GM12878 (cell line): ENCODE measurements at regions not wholly inside any gene's neighbourhood (a gene's known extent, or its start where the extent isn't known, plus 50 kb on each side); places are given as distances from the start of the nearest gene placed in this dataset.

Experiments used
- NFYB ChIP-seq: IDR thresholded peaks from 2 replicates; pipeline ENCODE4 v1.6.1; 2011; ENCODE audit warnings: low read depth, mild to moderate bottlenecking, low read length, improper control_type of control experiment, moderate library complexity; ENCODE audit not compliant: insufficient read depth
- RCOR1 ChIP-seq: conservative IDR thresholded peaks from 2 replicates; pipeline ENCODE4 v1.6.1; 2012; ENCODE audit warnings: low read depth, low read length, improper control_type of control experiment
- SMC3 ChIP-seq: IDR thresholded peaks from 2 replicates; pipeline ENCODE4 v1.6.1; 2011; ENCODE audit warnings: low read length, improper control_type of control experiment, borderline replicate concordance
- USF2 ChIP-seq: IDR thresholded peaks from 2 replicates; pipeline ENCODE4 v1.6.1; 2011; ENCODE audit warnings: low read depth, low read length, improper control_type of control experiment, borderline replicate concordance

GRCh38 chr6:3929281-3929798 lies 80.2 kb downstream of the FAM50B start:
- no peak for TF ChIP-seq NFYB
- TF ChIP-seq SMC3 = no peak
- TF ChIP-seq USF2 = no peak
- TF ChIP-seq RCOR1 = no peak
